SH-SY5Y (cell line): ENCODE measurements at regions not wholly inside any gene's neighbourhood (a gene's known extent, or its start where the extent isn't known, plus 50 kb on each side); places are given as distances from the start of the nearest gene placed in this dataset.

Experiments
- GATA2 ChIP-seq: IDR thresholded peaks from 2 replicates; pipeline ENCODE4 v1.6.1; 2011; ENCODE audit warnings: mild to moderate bottlenecking, low read depth, low read length
- GATA3 ChIP-seq: IDR thresholded peaks from 2 replicates; pipeline ENCODE4 v1.6.1; 2011; ENCODE audit warnings: low read depth, mild to moderate bottlenecking, low read length, moderate library complexity

DNA sequence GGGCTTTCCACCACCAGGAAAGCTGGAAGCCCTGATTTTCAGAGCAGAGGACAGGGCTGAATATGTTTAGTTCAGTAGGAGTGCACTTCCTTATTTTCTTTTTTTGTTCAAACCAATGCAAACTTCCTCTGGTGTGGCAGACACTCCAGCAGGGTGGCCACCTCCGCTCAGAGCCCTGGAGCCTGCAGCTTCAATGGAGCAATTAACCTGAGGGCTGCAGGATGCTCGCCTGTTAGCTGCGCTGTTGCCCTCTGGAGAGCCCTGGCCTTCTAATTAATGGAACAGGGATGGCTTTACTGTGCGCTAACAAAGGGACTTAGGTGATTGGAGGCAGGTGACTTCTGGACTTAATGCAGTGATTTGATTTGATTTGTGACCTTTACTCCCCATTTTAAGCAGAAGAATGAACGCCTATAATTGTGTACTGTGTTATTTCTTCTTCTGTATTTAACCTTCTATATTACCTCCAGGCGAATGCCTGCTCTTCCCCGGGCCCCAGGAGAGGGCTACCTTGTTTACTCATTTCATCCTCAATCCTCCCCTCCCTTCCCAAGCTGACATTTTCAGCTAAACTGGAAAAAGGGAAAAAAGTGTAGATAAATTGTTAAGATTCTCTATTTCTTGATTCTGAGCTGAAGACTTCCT lies 123.0 kb upstream of the CTBP2 start:
- no peak for TF ChIP-seq GATA2
- no peak for TF ChIP-seq GATA3
